Islet of Langerhans (tissue), 1 donor: ENCODE measurements at regions not wholly inside any gene's neighbourhood (a gene's known extent, or its start where the extent isn't known, plus 50 kb on each side); places are given as distances from the start of the nearest gene placed in this dataset.

Experiments used
- FAIRE-seq: peaks from one replicate; lab custom pipeline; 2011; peaks lifted over from hg19 to GRCh38; lab: Jason Lieb, UNC

DNA sequence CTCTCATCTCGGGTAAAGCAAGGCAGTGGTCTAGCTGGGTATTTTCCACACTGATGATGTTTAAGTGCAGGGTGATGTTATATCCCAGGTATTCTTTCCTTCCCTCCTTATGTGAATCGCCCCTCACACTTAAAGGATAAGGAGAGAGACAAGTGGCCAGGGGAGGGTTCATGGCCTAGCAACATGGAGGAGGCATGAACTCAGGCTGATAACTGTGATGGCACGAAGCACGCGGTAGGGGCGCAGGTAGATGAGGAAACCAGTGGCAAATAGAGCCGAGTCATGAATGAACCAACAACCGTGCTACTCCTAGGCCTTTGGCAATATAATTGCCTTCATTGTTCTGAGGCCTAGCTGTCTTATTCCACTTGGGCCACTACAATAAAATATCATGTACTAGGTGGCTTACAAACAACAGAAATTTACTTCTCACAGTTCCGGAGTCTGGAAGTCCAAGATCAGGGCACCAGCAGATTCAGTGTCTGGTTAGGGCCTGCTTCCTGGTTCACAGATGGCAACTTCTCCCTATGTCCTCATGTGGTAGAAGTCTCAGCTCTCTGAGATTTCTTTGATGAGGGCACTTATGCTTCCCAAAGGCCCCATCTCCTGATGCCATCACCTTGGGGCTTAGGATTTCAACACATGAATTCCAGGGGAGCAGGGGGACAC lies 56.0 kb upstream of the PIK3CG start:
- FAIRE-seq, result no peak

DNA sequence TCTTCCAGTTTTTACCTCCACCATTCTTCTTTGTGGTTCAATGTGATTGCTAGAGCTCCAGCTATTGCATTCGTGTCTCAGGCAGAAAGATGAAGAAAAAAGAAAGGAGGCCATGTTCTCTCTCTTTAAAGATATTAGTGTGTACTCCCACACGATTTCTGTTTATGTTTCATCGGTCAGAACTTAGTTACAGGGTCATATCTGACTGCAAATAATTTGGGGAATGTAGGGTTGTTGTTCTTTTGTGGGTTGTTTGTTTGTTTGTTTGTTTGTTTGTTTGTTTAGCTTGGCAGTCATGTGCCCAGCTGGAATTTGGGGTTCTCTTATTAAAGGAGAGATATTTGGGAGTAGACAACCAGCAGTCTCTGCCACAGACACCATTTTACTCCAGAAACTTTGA lies 53.6 kb upstream of the PIK3CG start:
- no peak for FAIRE-seq

DNA sequence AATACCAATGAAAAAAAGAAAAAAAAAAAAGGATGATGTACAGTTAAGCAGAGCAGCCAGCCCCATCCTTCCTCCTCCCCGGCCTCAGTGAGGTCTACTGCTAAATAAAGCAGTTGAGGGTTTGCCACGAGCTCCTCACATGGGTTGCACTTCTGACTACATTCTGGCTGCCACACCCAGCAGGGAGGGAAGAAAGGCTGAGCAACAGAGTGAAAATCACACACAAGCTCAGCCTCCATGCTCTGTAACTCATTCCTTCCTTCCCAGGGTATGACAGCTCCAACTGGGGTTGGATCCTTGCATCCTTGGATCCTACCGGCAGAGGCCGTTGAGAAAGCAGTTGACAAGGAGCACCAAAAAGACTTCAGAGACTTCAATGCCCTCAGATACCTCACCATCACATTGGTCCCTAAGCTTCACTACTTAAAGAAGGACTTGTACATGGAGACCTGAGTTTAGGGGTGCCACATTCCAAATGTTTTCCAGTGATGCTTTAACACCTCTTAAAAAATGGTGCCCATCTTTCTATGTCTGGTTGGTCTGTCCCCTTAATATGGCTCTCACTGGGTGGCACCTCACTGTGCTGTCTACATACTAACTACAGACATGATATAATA lies 52.9 kb upstream of the PIK3CG start:
- no peak for FAIRE-seq

DNA sequence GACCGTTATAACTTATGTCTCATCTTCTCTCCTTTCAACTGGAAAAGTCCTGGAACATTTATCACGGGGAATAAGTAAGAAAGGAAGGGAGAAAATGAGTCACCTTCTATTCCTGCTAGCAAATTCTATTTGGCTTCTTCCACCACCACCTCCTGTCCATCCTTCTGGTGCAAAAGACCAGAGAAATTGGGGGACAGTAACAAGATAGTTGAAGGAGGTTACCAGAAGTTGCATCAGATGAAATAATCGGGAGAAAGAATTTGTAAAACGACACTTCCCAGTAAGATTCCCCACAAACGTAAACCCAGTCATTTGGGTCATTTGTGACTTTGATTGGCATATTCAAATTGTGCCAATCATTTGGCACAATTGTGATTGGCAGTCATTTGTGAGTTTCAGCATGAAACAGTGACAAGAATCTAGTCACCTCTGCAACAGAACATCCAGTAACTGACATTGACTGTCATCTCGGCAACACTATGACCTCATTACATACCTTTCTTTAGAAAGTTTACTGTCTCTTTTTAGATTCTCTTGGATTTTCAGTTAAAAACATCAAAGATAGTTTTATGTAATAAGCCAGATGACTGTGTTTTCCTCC lies 51.3 kb upstream of the PIK3CG start:
- FAIRE-seq, result no peak

- FAIRE-seq, result no peak
Observed at GRCh38 chr7:106814887-106815286, 50.2 kb upstream of the PIK3CG start.
